OCI-LY1 (cell line): ENCODE measurements at regions not wholly inside any gene's neighbourhood (a gene's known extent, or its start where the extent isn't known, plus 50 kb on each side); places are given as distances from the start of the nearest gene placed in this dataset.

Experiments
- H2AFZ ChIP-seq: fragments of 200-600 bp; sonication (generic), shearing (Covaris generic); 2 replicates; pipeline ENCODE4 v1.6.0; 2014; ENCODE audit warnings: antibody characterized with exemption, mild to moderate bottlenecking, low read length
- H3F3A ChIP-seq: fragments of 200-600 bp; sonication (generic), shearing (Covaris generic); 2 replicates; pipeline ENCODE4 v1.6.0; 2014; ENCODE audit warnings: mild to moderate bottlenecking, antibody characterized with exemption, low read length, moderate library complexity; ENCODE audit not compliant: insufficient read depth
- H3K27ac ChIP-seq: fragments of 200-600 bp; sonication (generic); 2 replicates; pipeline ENCODE4 v1.5.1; 2014; ENCODE audit warnings: low read length, mixed run types, mild to moderate bottlenecking, low read depth; ENCODE audit not compliant: poor library complexity, severe bottlenecking
- H3K27me3 ChIP-seq: fragments of 200-600 bp; sonication (generic); 2 replicates; pipeline ENCODE4 v1.6.0; 2014; ENCODE audit warnings: antibody characterized with exemption, mild to moderate bottlenecking, low read length, moderate library complexity; ENCODE audit not compliant: insufficient read depth
- H3K36me3 ChIP-seq: fragments of 200-600 bp; sonication (generic); 2 replicates; pipeline ENCODE4 v1.6.1; 2014; ENCODE audit warnings: mild to moderate bottlenecking, antibody characterized with exemption, low read length, moderate library complexity, mixed read lengths; ENCODE audit not compliant: insufficient read depth
- H3K4me1 ChIP-seq: fragments of 200-600 bp; sonication (generic); 2 replicates; pipeline ENCODE4 v1.5.1; 2014; ENCODE audit warnings: mild to moderate bottlenecking, low read length, moderate library complexity; ENCODE audit not compliant: insufficient read depth, severe bottlenecking
- H3K4me2 ChIP-seq: fragments of 200-600 bp; sonication (generic), shearing (Covaris generic); 2 replicates; pipeline ENCODE4 v1.6.1; 2014; ENCODE audit warnings: low read length
- H3K4me3 ChIP-seq: fragments of 200-600 bp; sonication (generic); 2 replicates; pipeline ENCODE4 v1.5.1; 2014; ENCODE audit warnings: low read length, low read depth, mild to moderate bottlenecking, mixed read lengths; ENCODE audit not compliant: poor library complexity, severe bottlenecking
- H3K79me2 ChIP-seq: fragments of 200-600 bp; shearing (Covaris generic); 2 replicates; pipeline ENCODE4 v1.6.1; 2016; ENCODE audit warnings: mixed run types, low read length, mixed read lengths; ENCODE audit not compliant: insufficient read depth
- H3K9ac ChIP-seq: fragments of 200-600 bp; sonication (generic), shearing (Covaris generic); 2 replicates; pipeline ENCODE4 v1.6.1; 2014; ENCODE audit warnings: mild to moderate bottlenecking, low read length, mixed read lengths
- H3K9me2 ChIP-seq: fragments of 200-600 bp; sonication (generic), shearing (Covaris generic); 2 replicates; pipeline ENCODE4 v1.6.1; 2014; ENCODE audit warnings: low read depth, mild to moderate bottlenecking, low read length, mixed read lengths
- H3K9me3 ChIP-seq: fragments of 200-600 bp; shearing (Covaris generic); 2 replicates; pipeline ENCODE4 v1.6.1; 2014; ENCODE audit warnings: low read length, mixed read lengths
- H4K20me1 ChIP-seq: fragments of 200-600 bp; sonication (generic), shearing (Covaris generic); 2 replicates; pipeline ENCODE4 v1.6.0; 2016; ENCODE audit warnings: mild to moderate bottlenecking, low read length; ENCODE audit not compliant: insufficient read depth
- EZH2 ChIP-seq: fragments of 200-600 bp; sonication (generic), shearing (Covaris generic); IDR thresholded peaks from 2 replicates; pipeline ENCODE4 v1.8.0; 2017; ENCODE audit warnings: borderline replicate concordance, mixed run types, mild to moderate bottlenecking, antibody characterized with exemption, low read length, moderate library complexity, mixed read lengths
- TF ChIP-seq, protein P1 (sequence below): fragments of 200-600 bp; sonication (generic), shearing (Covaris generic); IDR thresholded peaks from 2 replicates; pipeline ENCODE4 v1.5.1; 2017; ENCODE audit warnings: mild to moderate bottlenecking, antibody characterized with exemption, low read length, moderate library complexity, mixed read lengths

GRCh38 chr14:96980835-96981234, 183.7 kb downstream of the VRK1 start:
- H3K4me1 ChIP-seq = no peaks in the 10 kb centered on the region
- H4K20me1 ChIP-seq = no peaks in the 10 kb centered on the region
- H3K27me3 ChIP-seq = no peaks in the 10 kb centered on the region; the same call in 1 of the 2 replicates
- H3K4me2 ChIP-seq = no peak overlapping the region
- H3K27ac ChIP-seq = no peak overlapping the region
- no peaks in the 10 kb centered on the region for H3K36me3 ChIP-seq
- H2AFZ ChIP-seq = no peak overlapping the region
- no peak for TF ChIP-seq EZH2
- TF ChIP-seq, protein P1, sequence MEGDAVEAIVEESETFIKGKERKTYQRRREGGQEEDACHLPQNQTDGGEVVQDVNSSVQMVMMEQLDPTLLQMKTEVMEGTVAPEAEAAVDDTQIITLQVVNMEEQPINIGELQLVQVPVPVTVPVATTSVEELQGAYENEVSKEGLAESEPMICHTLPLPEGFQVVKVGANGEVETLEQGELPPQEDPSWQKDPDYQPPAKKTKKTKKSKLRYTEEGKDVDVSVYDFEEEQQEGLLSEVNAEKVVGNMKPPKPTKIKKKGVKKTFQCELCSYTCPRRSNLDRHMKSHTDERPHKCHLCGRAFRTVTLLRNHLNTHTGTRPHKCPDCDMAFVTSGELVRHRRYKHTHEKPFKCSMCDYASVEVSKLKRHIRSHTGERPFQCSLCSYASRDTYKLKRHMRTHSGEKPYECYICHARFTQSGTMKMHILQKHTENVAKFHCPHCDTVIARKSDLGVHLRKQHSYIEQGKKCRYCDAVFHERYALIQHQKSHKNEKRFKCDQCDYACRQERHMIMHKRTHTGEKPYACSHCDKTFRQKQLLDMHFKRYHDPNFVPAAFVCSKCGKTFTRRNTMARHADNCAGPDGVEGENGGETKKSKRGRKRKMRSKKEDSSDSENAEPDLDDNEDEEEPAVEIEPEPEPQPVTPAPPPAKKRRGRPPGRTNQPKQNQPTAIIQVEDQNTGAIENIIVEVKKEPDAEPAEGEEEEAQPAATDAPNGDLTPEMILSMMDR = no peak
- no peak overlapping the region for H3K4me3 ChIP-seq
- no peaks in the 10 kb centered on the region for H3F3A ChIP-seq
- no peak overlapping the region for H3K9ac ChIP-seq
- H3K9me2 ChIP-seq = no peaks in the 10 kb centered on the region
- H3K9me3 ChIP-seq = no peaks in the 10 kb centered on the region
- no peaks in the 10 kb centered on the region for H3K79me2 ChIP-seq

- Histone ChIP-seq H3K9me2 (no peaks in the 10 kb centered on the region), H3K27me3 (no peaks in the 10 kb centered on the region), H3K9me3 (no peaks in the 10 kb centered on the region), H4K20me1 (no peaks in the 10 kb centered on the region), H3K27ac (no peak overlapping the region), H3F3A (no peaks in the 10 kb centered on the region), H3K4me3 (no peak overlapping the region), H3K79me2 (no peaks in the 10 kb centered on the region), H3K4me1 (no peaks in the 10 kb centered on the region), H3K36me3 (no peaks in the 10 kb centered on the region), H2AFZ (no peak overlapping the region), H3K9ac (no peak overlapping the region), H3K4me2 (no peak overlapping the region)
- no peak for TF ChIP-seq EZH2
- TF ChIP-seq, protein P1 = no peak
Measured at GRCh38 chr14:96986256-96987085, 189.3 kb downstream of the VRK1 start.

DNA sequence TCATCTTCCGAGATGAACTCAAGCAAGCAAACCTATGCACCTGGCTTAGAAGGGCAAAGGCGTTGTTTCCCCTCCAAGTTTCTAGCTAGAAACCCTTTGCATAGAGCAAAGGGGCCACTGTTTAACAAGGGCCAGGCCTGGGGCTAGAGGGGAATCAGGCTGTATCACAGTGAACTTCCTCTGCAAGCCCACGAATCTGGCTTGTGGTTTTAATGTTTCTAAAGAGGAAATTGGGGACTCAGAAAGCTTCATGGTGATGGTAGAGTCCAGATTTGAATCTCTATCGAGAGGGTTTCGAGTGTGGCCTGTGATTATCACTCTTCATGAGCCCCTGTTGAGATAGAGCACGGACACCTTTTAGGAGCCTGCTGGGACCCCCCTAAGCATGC, 189.9 kb downstream of the VRK1 start:
- Histone ChIP-seq H3K4me2 (no peak overlapping the region), H3K9ac (no peak overlapping the region), H3F3A (no peaks in the 10 kb centered on the region), H4K20me1 (no peaks in the 10 kb centered on the region), H2AFZ (no peak overlapping the region), H3K36me3 (no peaks in the 10 kb centered on the region), H3K79me2 (no peaks in the 10 kb centered on the region), H3K9me2 (no peaks in the 10 kb centered on the region), H3K4me3 (no peak overlapping the region), H3K27me3 (no peaks in the 10 kb centered on the region), H3K9me3 (no peaks in the 10 kb centered on the region), H3K27ac (no peak overlapping the region), H3K4me1 (no peaks in the 10 kb centered on the region)
- no peak for TF ChIP-seq EZH2
- TF ChIP-seq, protein P1 = no peak
